ENCODE measurements at regions not wholly inside any gene's neighbourhood (a gene's known extent, or its start where the extent isn't known, plus 50 kb on each side); places are given as distances from the start of the nearest gene placed in this dataset.

DNA sequence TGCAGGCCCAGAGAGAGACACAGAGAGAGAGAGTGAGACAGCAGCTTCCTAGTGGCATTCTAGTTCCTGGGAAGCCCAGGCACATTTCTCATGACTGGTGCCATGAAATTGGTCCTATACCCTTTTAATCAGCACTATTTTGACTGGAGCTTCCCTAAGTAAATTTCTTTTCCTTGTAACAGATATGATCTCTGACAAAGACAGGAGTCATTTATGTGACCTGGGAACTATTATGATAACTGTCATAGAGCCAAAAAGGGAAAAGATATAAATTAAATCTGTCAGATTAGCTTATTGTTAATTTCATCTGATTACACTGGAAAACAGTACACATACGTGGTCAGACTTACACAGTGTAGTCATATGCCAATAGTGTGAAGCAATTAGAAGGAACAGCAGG is 161.3 kb upstream of the HNRNPA3 start:
- TF ChIP-seq, protein P1, sequence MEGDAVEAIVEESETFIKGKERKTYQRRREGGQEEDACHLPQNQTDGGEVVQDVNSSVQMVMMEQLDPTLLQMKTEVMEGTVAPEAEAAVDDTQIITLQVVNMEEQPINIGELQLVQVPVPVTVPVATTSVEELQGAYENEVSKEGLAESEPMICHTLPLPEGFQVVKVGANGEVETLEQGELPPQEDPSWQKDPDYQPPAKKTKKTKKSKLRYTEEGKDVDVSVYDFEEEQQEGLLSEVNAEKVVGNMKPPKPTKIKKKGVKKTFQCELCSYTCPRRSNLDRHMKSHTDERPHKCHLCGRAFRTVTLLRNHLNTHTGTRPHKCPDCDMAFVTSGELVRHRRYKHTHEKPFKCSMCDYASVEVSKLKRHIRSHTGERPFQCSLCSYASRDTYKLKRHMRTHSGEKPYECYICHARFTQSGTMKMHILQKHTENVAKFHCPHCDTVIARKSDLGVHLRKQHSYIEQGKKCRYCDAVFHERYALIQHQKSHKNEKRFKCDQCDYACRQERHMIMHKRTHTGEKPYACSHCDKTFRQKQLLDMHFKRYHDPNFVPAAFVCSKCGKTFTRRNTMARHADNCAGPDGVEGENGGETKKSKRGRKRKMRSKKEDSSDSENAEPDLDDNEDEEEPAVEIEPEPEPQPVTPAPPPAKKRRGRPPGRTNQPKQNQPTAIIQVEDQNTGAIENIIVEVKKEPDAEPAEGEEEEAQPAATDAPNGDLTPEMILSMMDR (conservative IDR thresholded peaks at IDR 0.05): no peak
- TF ChIP-seq EZH2 (IDR thresholded peaks at IDR 0.05; ENCODE audit: low read depth): no peak

Data from PC-9 (cell line).